ENCODE measurements at regions not wholly inside any gene's neighbourhood (a gene's known extent, or its start where the extent isn't known, plus 50 kb on each side); places are given as distances from the start of the nearest gene placed in this dataset.

DNA sequence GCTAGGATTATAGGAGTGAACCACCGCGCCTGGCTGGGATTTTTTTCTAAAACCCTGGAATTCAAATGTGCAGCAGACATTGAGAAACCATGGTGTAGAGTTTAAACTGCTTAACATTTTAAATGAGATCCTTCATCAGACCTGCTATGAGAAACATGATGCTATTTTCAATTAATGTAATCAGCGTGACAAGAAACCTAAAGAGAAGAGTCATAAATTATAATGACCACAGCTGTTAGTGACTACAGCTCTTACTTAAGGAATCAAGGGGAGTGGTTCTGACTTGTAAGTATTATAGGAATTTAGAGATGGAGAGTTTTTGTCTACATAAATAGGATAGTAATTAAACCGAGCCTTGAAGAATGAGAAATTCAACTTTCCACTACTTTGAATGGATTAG lies 170.6 kb downstream of the BARX2 start:
- FAIRE-seq, result no peak
- POLR2A ChIA-PET, result no interaction called here

More for the DNA sequence above, 170.6 kb downstream of the BARX2 start:
- CTCF ChIA-PET, result no interaction called here
- Histone ChIP-seq H3K9me3 (replicated peaks; ENCODE audit: control insufficient read depth, insufficient read depth, low read length) (no peaks in the 10 kb centered on the region), H3K4me2 (ENCODE audit: insufficient read depth, low read length) (no peak overlapping the region), H4K20me1 (replicated peaks; ENCODE audit: control insufficient read depth, extremely low read depth, insufficient read depth, low read length) (no peaks in the 10 kb centered on the region), H2AFZ (ENCODE audit: low read depth, low read length) (no peak overlapping the region), H3K9me1 (replicated peaks; ENCODE audit: control insufficient read depth, extremely low read depth, insufficient read depth, low read length) (no peaks in the 10 kb centered on the region), H3K27me3 (ENCODE audit: control insufficient read depth in 2 of 2, insufficient read depth in 2 of 2, low read length in 2 of 2) (no peaks in the 10 kb centered on the region), H3K4me1 (ENCODE audit: control insufficient read depth, extremely low read depth, insufficient read depth, low read length) (no peaks in the 10 kb centered on the region), H3K9ac (replicated peaks; ENCODE audit: extremely low read depth, insufficient read depth, low read length) (no peak overlapping the region), H3K79me2 (ENCODE audit: control insufficient read depth, insufficient read depth, low read length) (no peaks in the 10 kb centered on the region), H3K36me3 (ENCODE audit: control insufficient read depth in 2 of 2, extremely low read depth in 1 of 2, insufficient read depth in 2 of 2, low read length in 2 of 2) (no peaks in the 10 kb centered on the region), H3K27ac (ENCODE audit: insufficient read depth, low read depth, low read length) (no peak overlapping the region), H3K4me3 (replicated peaks in 1 of 3; ENCODE audit: insufficient read depth in 1 of 3, low read depth in 1 of 3, low read length in 3 of 3) (no peak overlapping the region)
- no peak for DNase-seq (ENCODE audit: low read depth, low spot score)
- TF ChIP-seq, protein P1, sequence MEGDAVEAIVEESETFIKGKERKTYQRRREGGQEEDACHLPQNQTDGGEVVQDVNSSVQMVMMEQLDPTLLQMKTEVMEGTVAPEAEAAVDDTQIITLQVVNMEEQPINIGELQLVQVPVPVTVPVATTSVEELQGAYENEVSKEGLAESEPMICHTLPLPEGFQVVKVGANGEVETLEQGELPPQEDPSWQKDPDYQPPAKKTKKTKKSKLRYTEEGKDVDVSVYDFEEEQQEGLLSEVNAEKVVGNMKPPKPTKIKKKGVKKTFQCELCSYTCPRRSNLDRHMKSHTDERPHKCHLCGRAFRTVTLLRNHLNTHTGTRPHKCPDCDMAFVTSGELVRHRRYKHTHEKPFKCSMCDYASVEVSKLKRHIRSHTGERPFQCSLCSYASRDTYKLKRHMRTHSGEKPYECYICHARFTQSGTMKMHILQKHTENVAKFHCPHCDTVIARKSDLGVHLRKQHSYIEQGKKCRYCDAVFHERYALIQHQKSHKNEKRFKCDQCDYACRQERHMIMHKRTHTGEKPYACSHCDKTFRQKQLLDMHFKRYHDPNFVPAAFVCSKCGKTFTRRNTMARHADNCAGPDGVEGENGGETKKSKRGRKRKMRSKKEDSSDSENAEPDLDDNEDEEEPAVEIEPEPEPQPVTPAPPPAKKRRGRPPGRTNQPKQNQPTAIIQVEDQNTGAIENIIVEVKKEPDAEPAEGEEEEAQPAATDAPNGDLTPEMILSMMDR (IDR thresholded peaks at IDR 0.05; ENCODE audit: extremely low read depth in 1 of 2, insufficient read depth in 1 of 2, low read depth in 1 of 2, low read length in 2 of 2), result no peak
- TF ChIP-seq POLR2AphosphoS5 (IDR thresholded peaks at IDR 0.05; ENCODE audit: insufficient read depth, low read depth, low read length) (no peak), EZH2 (IDR thresholded peaks at IDR 0.05; ENCODE audit: borderline replicate concordance, low read depth, low read length, severe bottlenecking) (no peak), POLR2A (IDR thresholded peaks at IDR 0.05; ENCODE audit: low read depth, low read length) (no peak), JUN (IDR thresholded peaks at IDR 0.05; ENCODE audit: borderline replicate concordance, insufficient read depth, insufficient read length, low read depth) (no peak), FOS (IDR thresholded peaks at IDR 0.05; ENCODE audit: borderline replicate concordance, insufficient read depth, low read length) (no peak), GATA2 (IDR thresholded peaks at IDR 0.05; ENCODE audit: insufficient read depth, insufficient read length, low read depth, low read length) (no peak), MYC (IDR thresholded peaks at IDR 0.05; ENCODE audit: low read depth, low read length) (no peak)
- TF ChIP-seq, protein P2, sequence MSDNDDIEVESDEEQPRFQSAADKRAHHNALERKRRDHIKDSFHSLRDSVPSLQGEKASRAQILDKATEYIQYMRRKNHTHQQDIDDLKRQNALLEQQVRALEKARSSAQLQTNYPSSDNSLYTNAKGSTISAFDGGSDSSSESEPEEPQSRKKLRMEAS (IDR thresholded peaks at IDR 0.05; ENCODE audit: insufficient read depth, insufficient read length), result no peak
- BruUV-seq (replicated peaks), result no TSS peak
- dilution Hi-C loops (cut with MboI; ENCODE audit: extremely low pct_ligation_motif_present, low sequenced_read_pairs), result no loop called here
- intact Hi-C loops (cut with micrococcal nuclease), result no loop called here

All from endothelial cell of umbilical vein (primary cell).